ENCODE measurements at regions not wholly inside any gene's neighbourhood (a gene's known extent, or its start where the extent isn't known, plus 50 kb on each side); places are given as distances from the start of the nearest gene placed in this dataset.

DNA sequence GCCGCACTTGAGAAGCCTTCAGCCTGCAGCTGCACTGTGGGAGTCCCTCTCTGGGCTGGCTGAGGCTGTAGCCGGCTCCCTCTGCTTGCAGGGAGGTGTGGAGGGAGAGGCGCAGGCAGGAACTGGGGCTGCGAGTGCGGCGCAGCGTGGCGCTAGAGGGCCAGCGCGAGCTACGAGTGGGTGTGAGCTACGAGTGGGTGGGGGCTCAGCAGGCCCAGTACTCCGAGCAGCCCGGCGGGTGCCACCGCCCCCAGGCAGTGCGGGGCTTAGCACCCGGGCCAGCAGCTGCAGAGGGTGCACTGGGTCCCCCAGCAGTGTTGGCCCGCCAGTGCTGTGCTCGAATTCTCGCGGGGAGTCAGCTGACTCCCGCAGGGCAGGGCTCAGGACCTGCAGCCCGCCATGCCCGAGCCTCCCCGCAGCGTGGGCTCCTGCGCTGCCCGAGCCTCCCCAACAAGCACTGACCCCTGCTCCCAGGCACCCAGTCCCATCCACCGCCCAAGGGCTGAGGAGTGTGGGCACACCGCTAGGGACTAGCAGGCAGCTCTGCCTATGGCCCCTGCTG is 1620.1 kb downstream of the BRINP3 start:
- DNase-seq (ENCODE audit: low read depth in 4 of 4, low spot score in 3 of 4) = no peak

DNA sequence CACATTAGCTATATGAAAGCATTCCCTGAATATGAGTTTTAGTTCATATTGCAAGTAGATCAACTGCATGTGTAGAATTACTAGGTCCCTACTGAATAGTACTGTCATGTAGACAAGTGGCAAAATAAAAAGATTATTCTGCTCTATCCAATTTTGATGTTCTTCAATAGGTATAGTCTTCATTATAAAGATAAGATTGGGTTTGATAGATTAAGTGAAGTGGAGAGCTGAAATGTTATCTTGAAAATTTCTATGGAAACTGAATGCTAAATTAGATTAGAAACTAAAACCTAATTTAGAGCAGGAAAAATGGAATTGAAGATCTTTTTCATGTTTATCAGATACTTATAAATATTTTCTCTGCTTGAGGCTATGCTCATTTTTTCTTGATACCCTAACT is 1610.0 kb downstream of the BRINP3 start:
- no peak for DNase-seq (ENCODE audit: low read depth in 4 of 4, low spot score in 3 of 4)

DNA sequence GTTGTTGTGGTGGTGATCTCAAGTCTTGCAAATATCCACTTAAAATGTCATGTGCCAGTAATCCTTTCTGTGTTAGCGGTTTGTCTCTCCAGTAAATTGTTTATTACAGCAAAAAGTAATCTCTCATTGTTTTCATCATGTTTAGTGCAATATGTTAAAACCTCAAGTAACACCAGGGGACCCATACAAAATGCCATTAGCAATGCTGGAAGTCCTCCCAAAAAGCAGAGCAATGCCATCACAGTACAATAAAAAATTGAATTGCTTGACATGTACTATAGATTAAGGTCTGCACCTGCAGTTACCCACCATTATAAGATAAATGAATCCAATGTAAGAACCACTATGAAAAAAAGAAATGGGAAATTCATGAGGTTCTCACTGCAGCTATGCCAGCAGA is 1606.5 kb downstream of the BRINP3 start:
- no peak for DNase-seq (ENCODE audit: low read depth in 4 of 4, low spot score in 3 of 4)

DNA sequence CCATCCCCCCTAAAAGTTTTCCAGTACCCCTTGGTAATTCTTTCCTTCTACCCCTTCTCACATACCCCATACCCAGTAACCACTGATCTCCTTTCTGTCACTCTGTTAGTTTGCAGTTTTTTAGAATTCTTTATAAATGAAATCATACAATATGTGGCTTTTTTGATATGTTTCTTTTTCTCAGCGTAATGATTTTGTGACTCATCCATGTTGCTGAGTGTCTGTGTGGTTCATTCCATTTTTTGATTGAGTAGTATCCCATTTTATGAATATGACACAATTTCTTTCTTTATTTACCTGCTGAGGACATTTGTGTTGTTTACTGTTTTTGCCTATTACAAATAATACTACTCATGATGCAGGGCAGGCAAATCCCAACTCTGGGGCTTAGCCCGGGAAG is 1605.3 kb downstream of the BRINP3 start:
- DNase-seq (ENCODE audit: low read depth in 4 of 4, low spot score in 3 of 4) = no peak

DNA sequence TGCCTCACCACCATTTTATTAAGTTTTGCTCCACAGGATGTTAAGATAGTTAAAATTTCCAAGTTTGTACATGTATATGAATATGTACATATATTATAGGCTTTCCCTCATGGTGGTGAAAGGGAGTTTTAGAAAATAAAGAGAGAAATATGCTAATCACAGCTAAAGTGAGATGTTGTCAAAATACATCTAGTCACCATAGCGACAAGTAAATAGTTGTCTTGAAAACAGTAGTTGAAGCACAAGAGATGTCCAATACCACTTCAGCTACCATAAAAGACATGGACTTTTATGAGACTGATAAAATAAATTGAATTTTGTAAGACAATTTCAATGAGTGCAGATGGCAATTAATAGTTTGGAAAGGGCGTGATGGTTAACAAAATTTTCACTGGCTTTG is 1600.0 kb downstream of the BRINP3 start:
- DNase-seq (ENCODE audit: low read depth in 4 of 4, low spot score in 3 of 4) = no peak

DNA sequence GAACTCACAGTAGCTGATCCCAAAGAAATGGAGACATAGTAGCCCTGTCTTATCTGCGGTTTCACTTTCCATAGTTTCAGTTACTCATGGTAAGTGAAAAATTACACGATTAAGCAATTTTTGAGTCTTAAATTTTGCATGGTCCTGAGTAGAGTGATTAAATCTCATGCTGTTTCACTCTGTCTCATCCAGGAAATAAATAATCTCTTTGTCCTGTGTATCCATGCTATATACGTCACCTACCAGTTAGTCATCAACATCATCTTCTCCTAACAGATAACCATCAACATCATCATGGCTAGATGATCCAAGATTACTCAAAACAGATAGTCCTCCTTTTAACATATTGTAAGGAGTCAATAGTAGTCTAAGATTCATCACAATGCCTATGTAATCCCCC is 1589.3 kb downstream of the BRINP3 start:
- DNase-seq (ENCODE audit: low read depth in 4 of 4, low spot score in 3 of 4) = no peak

DNA sequence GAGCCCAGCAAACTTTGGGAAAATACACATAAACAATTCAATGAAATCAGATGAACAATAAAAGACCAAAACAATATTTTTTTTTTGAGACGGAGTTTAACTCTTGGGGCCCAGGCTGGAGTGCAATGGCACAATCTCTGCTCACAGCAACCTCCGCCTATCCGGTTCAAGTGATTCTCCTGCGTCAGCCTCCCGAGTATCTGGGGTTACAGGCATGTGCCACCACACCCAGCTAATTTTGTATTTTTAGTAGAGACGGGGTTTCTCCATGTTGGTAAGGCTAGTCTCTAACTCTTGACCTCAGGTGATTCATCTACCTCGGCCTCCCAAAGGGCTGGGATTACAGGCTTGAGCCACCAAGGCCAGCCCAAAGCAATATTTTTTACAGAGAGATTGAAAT is 1588.5 kb downstream of the BRINP3 start:
- DNase-seq (ENCODE audit: low read depth in 4 of 4, low spot score in 3 of 4) = no peak

DNA sequence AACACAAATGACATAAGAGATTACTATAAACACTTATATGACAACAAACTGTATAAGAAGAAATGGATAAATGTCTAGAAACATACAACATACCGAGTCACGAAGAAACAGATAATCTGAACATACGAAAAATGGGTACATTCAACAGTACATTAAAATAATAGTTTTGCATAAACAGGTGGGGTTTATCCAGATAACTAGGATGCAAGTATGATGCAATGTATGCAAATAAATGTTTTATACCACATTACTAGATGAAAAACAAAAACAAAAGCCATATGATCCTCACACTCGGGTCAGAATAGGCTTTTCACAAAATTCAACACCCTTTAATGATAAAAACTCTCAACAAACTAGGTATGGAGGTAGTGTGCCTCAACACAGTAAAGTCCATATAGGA is 1585.7 kb downstream of the BRINP3 start:
- DNase-seq (ENCODE audit: low read depth in 4 of 4, low spot score in 3 of 4) = no peak

DNA sequence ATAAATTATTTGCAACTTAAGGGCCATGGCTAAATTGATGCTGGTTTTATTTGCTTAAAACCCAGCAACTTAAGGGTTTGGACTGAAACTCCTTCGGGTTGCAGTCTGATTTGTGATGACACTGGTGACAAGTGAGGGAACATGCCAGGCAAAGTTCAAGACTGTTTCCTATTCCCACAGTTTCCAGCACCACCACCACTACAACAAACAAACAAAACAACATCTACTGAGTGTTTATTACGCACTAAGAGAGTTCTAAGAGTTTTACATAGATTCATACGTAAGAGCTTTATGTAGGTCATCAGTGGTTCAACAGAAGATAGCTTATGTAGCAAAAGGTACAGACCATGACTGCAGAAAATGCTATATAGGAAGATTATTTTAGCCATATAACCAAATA is 1582.1 kb downstream of the BRINP3 start:
- no peak for DNase-seq (ENCODE audit: low read depth in 4 of 4, low spot score in 3 of 4)

DNA sequence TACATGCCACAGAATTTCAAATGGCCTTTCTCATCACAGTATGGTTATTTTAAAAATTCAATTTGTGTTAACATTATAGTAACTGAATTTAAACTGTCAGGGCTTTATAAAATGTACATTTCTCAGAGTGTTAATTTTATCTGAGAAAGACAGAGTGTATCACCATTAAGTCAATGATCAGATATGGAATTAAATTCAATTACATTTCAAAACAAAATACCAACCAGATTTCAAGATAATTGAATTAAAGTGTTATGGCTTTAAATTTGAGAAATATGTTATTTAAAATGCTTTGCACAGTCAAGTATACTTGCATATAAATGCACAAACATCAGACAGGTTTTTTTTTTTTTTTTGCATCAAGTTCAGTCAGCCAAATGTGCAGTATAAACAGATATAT is 1574.4 kb downstream of the BRINP3 start:
- no peak for DNase-seq (ENCODE audit: low read depth in 4 of 4, low spot score in 3 of 4)

DNA sequence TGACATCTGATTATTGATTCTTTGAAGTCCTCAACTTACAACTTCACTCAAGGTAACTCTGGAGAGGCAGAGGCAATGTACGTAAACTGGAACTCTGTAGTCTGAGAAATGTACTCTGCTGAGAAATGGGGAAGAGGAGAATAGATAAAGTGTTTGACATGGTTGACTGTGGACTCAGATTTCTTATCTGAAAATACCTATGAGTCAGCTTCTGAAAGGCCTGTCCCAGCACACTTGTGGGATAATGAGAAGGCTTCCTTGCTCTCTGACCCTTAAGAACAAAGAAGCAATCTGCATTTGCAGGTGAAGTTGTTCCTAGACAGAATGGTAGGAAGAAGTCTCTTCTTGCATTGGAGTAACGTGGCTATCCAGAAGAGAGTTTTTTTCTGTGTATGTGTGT is 1573.5 kb downstream of the BRINP3 start:
- no peak for DNase-seq (ENCODE audit: low read depth in 4 of 4, low spot score in 3 of 4)

DNA sequence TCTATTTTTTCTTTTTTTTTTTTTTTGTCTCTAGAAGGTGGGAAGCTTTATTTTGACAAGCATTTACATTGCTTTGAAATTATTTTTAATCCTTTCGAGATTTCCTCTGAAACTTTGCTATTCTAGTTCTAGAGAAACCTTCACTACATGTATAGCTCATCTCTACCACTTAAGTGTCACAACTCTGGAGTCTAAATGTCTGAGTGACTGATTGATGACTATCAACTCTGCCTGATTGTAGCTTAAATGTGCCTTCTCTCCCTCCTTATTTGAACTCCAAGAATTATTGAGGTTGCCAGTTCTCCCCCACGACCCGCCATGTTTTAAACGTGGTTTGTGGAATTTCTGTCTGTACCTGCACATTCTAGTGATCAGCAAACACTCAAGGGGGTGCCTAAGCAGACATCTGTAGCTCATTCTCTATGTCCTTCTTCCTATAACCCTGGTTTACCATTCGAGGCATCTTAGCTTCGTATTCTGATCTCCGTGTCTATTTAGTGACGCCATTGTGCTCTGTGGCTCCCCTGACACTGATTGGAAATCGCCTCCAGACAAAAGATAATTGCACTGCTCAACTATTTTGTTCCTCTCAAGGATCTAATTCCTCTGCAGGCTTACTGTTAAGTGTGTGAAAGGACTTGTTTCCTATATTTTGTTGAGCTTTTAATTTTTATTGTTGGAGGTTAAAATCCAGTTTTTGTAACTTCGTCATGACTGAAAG is 1570.6 kb downstream of the BRINP3 start:
- DNase-seq (ENCODE audit: low read depth in 4 of 4, low spot score in 3 of 4) = no peak

DNA sequence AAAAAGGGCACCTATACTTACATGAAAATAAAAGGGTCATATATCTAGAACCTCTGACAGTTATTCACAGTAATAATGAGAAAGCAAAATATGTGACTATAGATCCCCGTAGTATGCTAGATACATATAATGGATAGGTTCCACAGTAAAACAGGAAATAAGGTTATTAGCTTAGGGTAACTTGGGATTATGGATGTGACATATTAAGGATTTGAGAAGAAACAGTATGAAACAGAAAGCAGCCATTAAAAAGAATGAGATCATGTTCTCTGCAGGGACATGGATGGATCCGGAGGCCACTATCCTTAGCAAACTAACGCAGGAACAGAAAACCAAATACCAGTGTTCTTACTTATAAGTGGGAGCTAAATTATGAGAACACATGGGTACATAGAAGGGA is 1547.3 kb downstream of the BRINP3 start:
- DNase-seq (ENCODE audit: low read depth in 4 of 4, low spot score in 3 of 4) = no peak

DNA sequence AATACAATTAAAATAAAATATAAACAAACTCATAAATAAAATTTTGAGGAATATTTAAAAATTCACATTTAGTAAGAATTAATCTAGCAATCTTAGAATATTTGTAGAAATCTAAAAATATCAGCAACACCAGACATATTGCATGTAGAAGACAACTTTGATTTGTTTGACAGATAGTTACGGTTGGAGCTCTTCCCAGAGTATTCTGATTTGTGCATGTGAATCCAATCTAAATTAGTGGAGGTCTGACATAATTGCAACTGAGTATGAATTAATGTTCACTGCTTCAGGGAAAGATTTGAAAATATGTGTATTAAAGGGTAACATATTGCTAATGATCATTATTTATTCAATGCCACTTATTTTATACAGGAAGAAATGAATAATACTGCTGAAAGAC is 1546.2 kb downstream of the BRINP3 start:
- no peak for DNase-seq (ENCODE audit: low read depth in 4 of 4, low spot score in 3 of 4)

DNA sequence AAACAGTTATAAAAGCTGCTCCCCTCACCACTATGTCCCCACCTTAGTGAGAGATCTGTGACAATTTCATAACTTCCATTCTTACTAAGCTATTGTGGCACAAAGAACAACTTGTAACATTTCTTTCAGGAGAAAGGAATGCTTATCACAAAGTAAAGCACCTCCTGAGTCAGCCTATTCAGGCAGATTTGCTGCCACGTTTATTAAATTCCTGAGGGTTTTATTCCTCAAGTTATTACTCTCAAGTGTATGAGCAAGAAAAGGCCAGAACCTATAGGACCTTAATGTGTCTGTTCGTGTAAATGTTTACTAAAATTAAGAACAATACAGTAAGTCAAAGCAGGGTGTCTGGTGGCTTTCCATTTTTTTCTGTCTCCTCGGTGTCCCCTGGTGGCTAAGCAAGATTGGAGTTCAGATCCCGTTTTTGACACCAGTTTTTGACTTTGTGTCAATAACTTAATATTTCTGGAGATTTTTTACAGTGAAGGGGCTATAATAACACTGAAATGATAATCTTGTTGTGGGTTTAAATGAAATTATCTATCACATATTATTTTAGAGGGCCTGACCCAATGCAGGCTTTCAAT is 1539.6 kb downstream of the BRINP3 start:
- no peak for DNase-seq (ENCODE audit: low read depth in 4 of 4, low spot score in 3 of 4)

DNA sequence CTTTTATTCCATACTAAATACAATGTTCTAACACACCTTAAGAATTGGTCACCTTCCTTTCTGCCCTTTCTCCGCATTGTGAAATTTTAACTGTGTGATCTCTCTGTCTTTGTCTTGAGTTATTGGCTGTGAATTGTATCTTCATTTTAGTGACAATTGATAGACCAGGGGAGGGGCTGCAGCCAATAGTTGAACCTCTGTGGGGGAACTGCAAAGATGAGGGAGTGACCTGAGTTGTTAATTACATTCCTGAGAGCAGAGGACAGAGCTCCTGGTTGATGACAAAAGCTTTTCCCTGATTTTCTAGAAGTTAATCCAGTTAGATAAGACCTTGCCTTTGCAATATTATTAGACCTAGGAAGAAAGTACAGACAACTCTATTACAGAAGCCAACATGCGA is 1535.7 kb downstream of the BRINP3 start:
- no peak for DNase-seq (ENCODE audit: low read depth in 4 of 4, low spot score in 3 of 4)

DNA sequence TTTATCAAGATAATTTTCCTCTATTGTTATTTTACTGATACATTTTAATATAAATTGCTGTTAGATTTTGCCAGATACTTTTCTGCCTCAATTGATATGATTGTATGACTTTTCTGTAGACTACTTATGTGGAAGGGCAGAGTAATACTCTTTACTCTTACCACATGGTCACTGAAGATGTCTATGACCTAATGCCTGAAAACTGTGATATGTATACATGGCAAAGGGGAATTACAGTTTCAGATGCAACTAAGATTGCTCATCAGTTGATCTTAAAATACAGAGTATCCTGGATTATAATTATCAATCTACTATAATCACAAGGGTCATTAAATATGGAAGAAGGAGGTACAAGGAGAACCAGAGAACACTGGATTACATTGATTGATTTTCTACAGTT is 1528.0 kb downstream of the BRINP3 start:
- DNase-seq (ENCODE audit: low read depth in 4 of 4, low spot score in 3 of 4) = no peak

DNA sequence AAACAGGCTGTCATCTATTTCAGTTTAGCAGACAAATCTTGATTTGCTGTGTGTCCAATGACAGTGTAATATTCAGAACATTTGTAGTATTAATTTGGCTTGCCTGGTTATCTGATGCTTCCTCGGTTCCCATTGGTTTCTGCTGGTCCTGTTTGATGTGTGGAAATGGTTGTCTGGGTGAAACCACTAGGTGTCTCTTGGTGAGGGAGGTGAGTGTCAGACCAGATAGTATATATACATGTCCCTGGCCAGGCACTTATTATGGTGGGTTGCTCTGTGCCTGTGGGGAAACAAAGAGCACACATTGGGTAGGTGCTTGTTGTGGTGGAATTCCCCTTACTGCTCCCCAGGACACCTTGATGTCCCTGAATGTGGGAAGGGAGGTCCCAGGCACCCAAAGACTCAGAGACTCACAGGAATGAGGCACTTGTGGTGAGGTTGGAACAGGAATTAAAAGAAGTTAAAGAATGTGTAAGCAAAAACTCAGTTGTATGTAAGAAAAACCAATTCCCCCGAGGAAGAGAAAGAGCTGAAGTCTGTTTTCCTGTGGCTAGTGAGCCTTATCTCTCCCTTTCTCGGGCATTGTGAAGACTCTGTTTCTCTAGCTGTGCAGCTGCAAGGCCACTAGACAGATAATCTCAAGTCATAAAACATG is 1519.1 kb downstream of the BRINP3 start:
- DNase-seq (ENCODE audit: low read depth in 4 of 4, low spot score in 3 of 4) = no peak

DNA sequence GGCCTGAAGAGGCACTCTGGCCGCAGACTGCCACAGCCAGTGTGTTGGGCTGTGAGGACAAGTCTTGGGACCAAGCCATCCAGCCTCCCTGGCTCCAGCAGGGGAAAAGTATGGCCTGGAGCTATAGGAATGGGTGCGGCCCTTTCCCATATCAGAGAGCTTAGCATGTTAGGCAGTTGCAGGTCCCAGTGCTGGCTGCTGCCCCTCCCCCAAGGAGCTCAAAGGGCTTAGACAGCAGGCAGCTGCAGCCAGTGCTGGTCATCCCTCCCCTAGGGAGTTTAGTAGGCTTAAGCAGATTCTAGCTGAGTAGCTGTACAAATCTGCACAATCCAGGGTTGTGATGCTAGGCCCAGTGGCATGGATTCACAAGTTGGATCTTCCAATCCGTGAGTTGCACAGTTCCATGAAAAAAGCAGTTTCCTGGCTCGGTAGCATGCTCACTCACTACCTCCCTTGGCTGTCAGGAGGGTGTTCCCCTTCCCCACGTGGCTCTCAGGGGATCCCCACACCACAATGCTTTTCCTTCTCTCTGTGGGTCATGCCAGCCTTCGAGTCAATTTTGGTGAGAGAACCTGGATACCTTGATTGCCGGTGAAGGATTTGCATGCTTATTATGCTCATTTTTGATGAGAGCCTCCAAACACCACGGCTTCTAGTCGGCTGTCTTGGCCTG is 1490.8 kb downstream of the BRINP3 start:
- DNase-seq (ENCODE audit: low read depth in 4 of 4, low spot score in 3 of 4) = no peak

DNA sequence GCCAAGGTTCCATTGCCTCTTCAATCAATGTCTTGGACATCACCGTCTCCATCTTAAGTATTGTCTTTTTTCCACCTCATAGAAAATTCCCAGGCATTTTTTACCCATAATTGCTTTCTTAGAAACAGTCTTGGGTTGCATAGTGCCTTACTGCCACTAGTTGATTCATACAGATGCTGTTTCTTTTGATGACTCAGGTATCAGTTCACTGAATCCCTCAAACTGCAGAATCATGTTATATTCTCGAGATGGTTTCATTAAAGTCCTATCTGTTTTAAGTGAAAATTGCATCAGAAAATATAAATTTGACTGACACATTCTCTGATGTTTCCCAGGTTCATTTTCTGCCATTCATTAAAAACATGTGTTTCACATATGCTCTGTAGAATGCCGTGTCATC is 1489.1 kb downstream of the BRINP3 start:
- DNase-seq (ENCODE audit: low read depth in 4 of 4, low spot score in 3 of 4) = no peak

DNA sequence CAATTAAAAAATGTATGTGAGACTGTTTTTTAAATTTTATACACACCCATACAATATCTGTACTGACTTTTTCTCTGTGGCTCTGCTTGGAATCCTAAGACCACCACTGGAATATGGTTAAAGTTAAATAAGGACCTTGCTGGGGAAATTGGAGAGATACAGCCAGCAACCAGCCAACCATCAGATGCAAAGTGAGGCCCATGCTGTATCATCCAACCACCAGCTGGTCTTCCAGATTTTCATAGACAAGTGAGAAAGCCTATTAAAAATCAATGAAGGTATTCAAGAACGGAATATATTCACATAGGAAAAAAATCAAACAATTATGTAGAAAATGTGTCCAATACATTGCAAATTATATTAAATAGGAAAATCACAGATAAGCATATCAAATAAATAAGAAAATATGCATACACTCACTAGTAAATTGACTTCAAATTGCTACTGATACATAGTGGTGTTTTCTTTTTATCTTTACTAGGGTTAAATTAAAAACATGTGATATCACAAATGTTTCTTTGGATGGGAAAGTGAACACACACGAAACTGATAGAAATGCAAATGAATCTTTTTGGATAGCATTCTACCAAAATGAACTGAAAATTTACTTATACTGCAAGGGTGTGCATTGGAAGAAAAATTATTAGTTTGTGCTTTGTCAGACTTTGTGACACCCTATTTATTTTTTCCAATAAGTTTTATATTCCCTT is 1486.3 kb downstream of the BRINP3 start:
- DNase-seq (ENCODE audit: low read depth in 4 of 4, low spot score in 3 of 4) = no peak
